ENCODE measurements at regions not wholly inside any gene's neighbourhood (a gene's known extent, or its start where the extent isn't known, plus 50 kb on each side); places are given as distances from the start of the nearest gene placed in this dataset.

DNA sequence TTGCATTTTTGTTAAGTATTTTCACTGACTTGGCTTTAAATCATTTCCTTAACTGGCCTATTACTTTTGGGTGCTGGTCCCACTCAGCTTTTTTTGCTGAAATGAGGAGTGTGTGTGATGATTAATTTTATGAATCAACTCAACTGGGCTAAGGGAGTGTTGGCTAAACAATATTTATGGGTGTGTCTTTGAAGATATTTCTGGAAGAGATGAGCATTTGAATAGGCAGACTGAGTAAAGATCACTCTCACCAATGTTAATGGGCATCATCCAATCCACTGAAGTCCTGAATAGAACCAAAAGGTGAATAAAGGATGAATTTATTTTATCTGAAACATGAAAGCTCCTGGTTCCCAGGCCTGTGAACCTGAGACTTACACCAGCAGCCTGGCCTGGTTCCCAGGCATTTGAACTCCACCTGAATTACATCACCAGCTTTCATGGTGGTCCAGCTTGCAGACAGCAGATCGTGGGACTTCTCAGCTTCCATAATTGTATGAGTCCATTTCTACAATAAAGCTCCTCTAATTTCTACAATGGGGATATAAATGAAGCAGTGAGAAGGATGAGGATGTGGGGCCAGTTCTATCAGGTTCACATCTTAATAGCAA is 241.3 kb upstream of the ZC3H12C start:
- intact Hi-C loops (cut with DNase I; ENCODE audit: low total_unique reads): no loop called here
- 38% methylated on average over 1 of the region's 1 CpG; no CpG with 5 or more reads in 1 of the 2 donors for WGBS, 2 donors (ENCODE audit: low coverage in 1 of 2)
- Histone ChIP-seq H3K9me3 (no peaks in the 10 kb centered on the region), H3K36me3 (no peaks in the 10 kb centered on the region), H3K4me3 (no peak overlapping the region), H3K27me3 (no peaks in the 10 kb centered on the region), H3K4me1 (no peaks in the 10 kb centered on the region), H3K27ac (no peak overlapping the region)
- in situ Hi-C loops (cut with MboI; ENCODE audit: low pct_ligation_motif_present in 1 of 4, low pct_unique_long_range_greater_than_20kb in 1 of 4, low sequenced_read_pairs in 3 of 4): no loop called here
- DNase-seq: no peak
- TF ChIP-seq, protein P1, sequence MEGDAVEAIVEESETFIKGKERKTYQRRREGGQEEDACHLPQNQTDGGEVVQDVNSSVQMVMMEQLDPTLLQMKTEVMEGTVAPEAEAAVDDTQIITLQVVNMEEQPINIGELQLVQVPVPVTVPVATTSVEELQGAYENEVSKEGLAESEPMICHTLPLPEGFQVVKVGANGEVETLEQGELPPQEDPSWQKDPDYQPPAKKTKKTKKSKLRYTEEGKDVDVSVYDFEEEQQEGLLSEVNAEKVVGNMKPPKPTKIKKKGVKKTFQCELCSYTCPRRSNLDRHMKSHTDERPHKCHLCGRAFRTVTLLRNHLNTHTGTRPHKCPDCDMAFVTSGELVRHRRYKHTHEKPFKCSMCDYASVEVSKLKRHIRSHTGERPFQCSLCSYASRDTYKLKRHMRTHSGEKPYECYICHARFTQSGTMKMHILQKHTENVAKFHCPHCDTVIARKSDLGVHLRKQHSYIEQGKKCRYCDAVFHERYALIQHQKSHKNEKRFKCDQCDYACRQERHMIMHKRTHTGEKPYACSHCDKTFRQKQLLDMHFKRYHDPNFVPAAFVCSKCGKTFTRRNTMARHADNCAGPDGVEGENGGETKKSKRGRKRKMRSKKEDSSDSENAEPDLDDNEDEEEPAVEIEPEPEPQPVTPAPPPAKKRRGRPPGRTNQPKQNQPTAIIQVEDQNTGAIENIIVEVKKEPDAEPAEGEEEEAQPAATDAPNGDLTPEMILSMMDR (IDR thresholded peaks at IDR 0.05): no peak
- TF ChIP-seq POLR2A (IDR thresholded peaks at IDR 0.05) (no peak), EP300 (IDR thresholded peaks at IDR 0.05; ENCODE audit: low read depth) (no peak), POLR2AphosphoS5 (IDR thresholded peaks at IDR 0.05) (no peak)

DNA sequence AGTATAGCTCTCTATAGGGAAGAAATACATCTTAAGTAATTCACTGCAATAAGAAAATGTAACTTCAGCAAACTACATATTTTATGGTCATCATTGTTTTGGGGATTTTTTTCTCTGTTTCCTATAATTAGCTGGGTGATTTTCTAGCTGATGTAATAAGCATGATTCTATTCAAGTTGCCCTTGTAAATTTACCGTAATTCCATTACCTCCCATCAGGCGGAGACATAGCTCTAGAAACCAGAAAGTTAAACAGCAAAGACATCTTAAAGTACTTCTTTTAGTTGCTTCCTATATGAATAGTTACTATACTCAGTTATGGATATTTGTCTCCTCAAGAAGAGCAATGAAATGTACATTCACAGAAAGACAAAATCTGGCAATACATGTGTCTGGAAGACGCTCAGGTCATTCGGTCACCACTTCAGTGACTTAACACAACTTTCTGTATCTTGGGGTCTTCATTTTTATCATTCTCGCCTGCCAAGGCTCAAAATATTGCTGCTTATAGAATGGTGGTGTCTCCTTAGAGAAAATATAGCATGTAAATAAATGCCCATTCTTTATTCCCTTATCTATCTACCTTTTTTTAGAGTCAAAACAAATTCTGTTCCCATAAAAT is 239.9 kb upstream of the ZC3H12C start:
- intact Hi-C loops (cut with DNase I; ENCODE audit: low total_unique reads): no loop called here
- 71 to 73% methylated on average over 5 of the region's 5 CpGs for WGBS, 2 donors (ENCODE audit: low coverage in 1 of 2)
- no peak overlapping the region for H3K27ac ChIP-seq
- H3K9me3 ChIP-seq: no peaks in the 10 kb centered on the region
- no peaks in the 10 kb centered on the region for H3K4me1 ChIP-seq
- in situ Hi-C loops (cut with MboI; ENCODE audit: low pct_ligation_motif_present in 1 of 4, low pct_unique_long_range_greater_than_20kb in 1 of 4, low sequenced_read_pairs in 3 of 4): no loop called here
- no peak for DNase-seq
- no peak overlapping the region for H3K4me3 ChIP-seq
- H3K36me3 ChIP-seq: no peaks in the 10 kb centered on the region
- TF ChIP-seq POLR2A (IDR thresholded peaks at IDR 0.05): no peak
- TF ChIP-seq, protein P1 (IDR thresholded peaks at IDR 0.05): peak in 3 of 5 experiments; percentile 11 to 21 (median 19)
- no peaks in the 10 kb centered on the region for H3K27me3 ChIP-seq

DNA sequence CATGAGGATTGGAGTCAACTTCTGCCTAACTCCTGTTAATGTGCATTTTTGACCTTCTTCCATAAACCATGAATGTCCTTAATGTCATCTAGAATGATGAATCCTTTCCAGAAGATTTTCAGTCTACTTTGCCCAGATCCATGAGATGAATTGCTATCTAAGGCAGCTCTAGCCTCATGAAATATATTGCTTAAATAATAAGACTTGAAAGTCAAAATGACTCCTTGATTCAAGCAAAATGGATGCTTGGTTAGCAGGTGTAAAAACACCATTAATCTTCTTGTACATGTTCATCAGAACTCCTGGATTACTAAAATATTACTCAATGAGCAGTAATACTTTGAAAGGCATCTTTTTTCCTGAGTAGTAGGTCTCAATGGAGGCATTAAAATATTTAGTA is 238.5 kb upstream of the ZC3H12C start:
- intact Hi-C loops (cut with DNase I; ENCODE audit: low total_unique reads) (no loop called here), in situ Hi-C loops (cut with MboI; ENCODE audit: low pct_ligation_motif_present in 1 of 4, low pct_unique_long_range_greater_than_20kb in 1 of 4, low sequenced_read_pairs in 3 of 4) (no loop called here)
- Histone ChIP-seq H3K27me3 (no peaks in the 10 kb centered on the region), H3K27ac (no peak overlapping the region), H3K36me3 (no peaks in the 10 kb centered on the region), H3K4me1 (no peaks in the 10 kb centered on the region), H3K9me3 (no peaks in the 10 kb centered on the region), H3K4me3 (no peak overlapping the region)
- DNase-seq: no peak
- TF ChIP-seq POLR2AphosphoS5 (IDR thresholded peaks at IDR 0.05) (no peak), EP300 (IDR thresholded peaks at IDR 0.05; ENCODE audit: low read depth) (no peak), POLR2A (IDR thresholded peaks at IDR 0.05) (no peak)
- TF ChIP-seq, protein P1 (IDR thresholded peaks at IDR 0.05): no peak

DNA sequence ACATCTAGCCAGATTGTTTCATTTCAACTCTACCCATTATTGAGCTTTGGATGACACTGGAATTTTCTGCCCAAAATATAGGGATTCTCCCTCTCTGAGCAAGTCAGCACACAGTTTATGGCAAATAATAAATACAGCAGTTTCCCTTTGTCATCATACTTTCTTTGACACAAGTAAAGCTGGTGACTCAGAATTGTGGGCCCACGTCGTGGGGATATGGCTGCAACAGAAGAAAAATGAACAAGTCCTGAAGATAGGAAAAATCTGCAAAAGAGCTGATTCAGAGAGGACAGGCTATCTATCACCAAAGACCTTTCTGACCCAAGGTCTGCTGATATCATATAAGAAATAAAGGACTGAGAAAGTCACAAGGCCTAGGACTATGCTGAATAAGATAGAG is 236.3 kb upstream of the ZC3H12C start:
- intact Hi-C loops (cut with DNase I; ENCODE audit: low total_unique reads): no loop called here
- WGBS, 2 donors (ENCODE audit: low coverage in 1 of 2): 94% methylated on average over 2 of the region's 2 CpGs; no CpG with 5 or more reads in 1 of the 2 donors
- in situ Hi-C loops (cut with MboI; ENCODE audit: low pct_ligation_motif_present in 1 of 4, low pct_unique_long_range_greater_than_20kb in 1 of 4, low sequenced_read_pairs in 3 of 4): no loop called here
- Histone ChIP-seq H3K4me1 (no peaks in the 10 kb centered on the region), H3K4me3 (no peak overlapping the region), H3K36me3 (no peaks in the 10 kb centered on the region), H3K9me3 (no peaks in the 10 kb centered on the region), H3K27ac (no peak overlapping the region), H3K27me3 (no peaks in the 10 kb centered on the region)
- DNase-seq: no peak
- no peak for TF ChIP-seq POLR2AphosphoS5 (IDR thresholded peaks at IDR 0.05)
- TF ChIP-seq EP300 (IDR thresholded peaks at IDR 0.05; ENCODE audit: low read depth): no peak
- no peak for TF ChIP-seq POLR2A (IDR thresholded peaks at IDR 0.05)
- TF ChIP-seq, protein P1 (IDR thresholded peaks at IDR 0.05): no peak
